ENCODE measurements at regions not wholly inside any gene's neighbourhood (a gene's known extent, or its start where the extent isn't known, plus 50 kb on each side); places are given as distances from the start of the nearest gene placed in this dataset.

GRCh38 chr6:110049696-110050439 is 71.8 kb downstream of the GPR6 start:
- Histone ChIP-seq H3K4me3 (replicated peaks; ENCODE audit: insufficient read depth, low read length) (no peak overlapping the region), H3K27ac (replicated peaks) (no peak overlapping the region), H3K27me3 (ENCODE audit: insufficient read depth, poor library complexity, severe bottlenecking) (no peaks in the 10 kb centered on the region)
- TF ChIP-seq CTCF (IDR thresholded peaks at IDR 0.05; ENCODE audit: insufficient read depth, low read length) (no peak), REST (IDR thresholded peaks at IDR 0.05; ENCODE audit: insufficient replicate concordance, low read depth) (no peak), SPI1 (IDR thresholded peaks at IDR 0.05; ENCODE audit: borderline replicate concordance, low read depth) (no peak), GABPA (IDR thresholded peaks at IDR 0.05; ENCODE audit: low read depth) (no peak), POLR2AphosphoS5 (IDR thresholded peaks at IDR 0.05; ENCODE audit: low read depth) (no peak)
- no peak for DNase-seq (ENCODE audit: low read depth in 1 of 2, low spot score in 1 of 2)

All from HL-60 (cell line).